Breast epithelium (tissue), 4 donors: ENCODE measurements at regions not wholly inside any gene's neighbourhood (a gene's known extent, or its start where the extent isn't known, plus 50 kb on each side); places are given as distances from the start of the nearest gene placed in this dataset.

Experiments used
- DNase-seq, 2 donors: peaks; one replicate each; pipeline ENCODE4 v3.0.0-alpha.2; 2019; ENCODE audit warnings: low spot score in 2 of 2
- H3K27ac ChIP-seq, 2 donors: fragments of 200-600 bp; sonication (generic) in 1 of 2; one replicate each; pipeline ENCODE4 v1.5.1; 2016 to 2019; ENCODE audit warnings: mild to moderate bottlenecking in 1 of 2
- H3K27me3 ChIP-seq, 2 donors: fragments of 200-600 bp; sonication (generic) in 1 of 2; one replicate each; pipeline versions ENCODE4 v1.5.1 to v1.6.0; 2017 to 2019; ENCODE audit warnings: control low read depth in 1 of 2, mild to moderate bottlenecking in 1 of 2
- H3K36me3 ChIP-seq: fragments of 200-600 bp; one replicate; pipeline ENCODE4 v1.5.1; 2019
- H3K4me1 ChIP-seq, 2 donors: fragments of 200-600 bp; sonication (generic); one replicate each; pipeline ENCODE4 v1.5.1; 2016 to 2019; ENCODE audit warnings: control low read depth in 1 of 2
- H3K4me3 ChIP-seq, 3 donors: fragments of 200-600 bp; sonication (generic); 1 replicate in 2 of 3; 2 replicates in 1 of 3; pipeline ENCODE4 v1.5.1; 2016 to 2019; ENCODE audit warnings: mild to moderate bottlenecking in 3 of 3, moderate library complexity in 2 of 3
- H3K9me3 ChIP-seq, 2 donors: fragments of 200-600 bp; sonication (generic) in 1 of 2; one replicate each; pipeline ENCODE4 v1.5.1; 2016 to 2019; ENCODE audit warnings: control low read depth in 1 of 2
- CTCF ChIP-seq, 3 donors: fragments of 450-650 bp; IDR thresholded peaks; one replicate each; pipeline ENCODE4 v1.5.1; 2016 to 2017; ENCODE audit warnings: antibody characterized with exemption in 3 of 3, mild to moderate bottlenecking in 3 of 3, moderate library complexity in 3 of 3
- POLR2A ChIP-seq: fragments of 450-650 bp; IDR thresholded peaks from one replicate; pipeline ENCODE4 v1.6.1; 2016; ENCODE audit warnings: antibody characterized with exemption, mild to moderate bottlenecking, moderate library complexity
- POLR2AphosphoS5 ChIP-seq, 3 donors: sonication (generic); formaldehyde crosslinking; IDR thresholded peaks; one replicate each; pipeline ENCODE4 v1.6.1; 2017; ENCODE audit warnings: antibody characterized with exemption in 3 of 3
- intact Hi-C: fragments of 100-400 bp; cut with DNase I; formaldehyde crosslinking; loops from one replicate; pipeline ENCODE4 v1.15.1; 2023; ENCODE audit warnings: low total_unique reads

GRCh38 chr15:36529296-36530011 is 50.0 kb upstream of the CDIN1 start:
- intact Hi-C loops, result loop anchor here (10.0 kb wide), 1 partner anchor 1615 kb away; no protein-coding TSS in a partner anchor
- no peak overlapping the region for H3K27ac ChIP-seq
- no peaks in the 10 kb centered on the region for H3K9me3 ChIP-seq
- no peak overlapping the region for H3K4me3 ChIP-seq
- H3K4me1 ChIP-seq, result no peaks in the 10 kb centered on the region
- H3K36me3 ChIP-seq, result no peaks in the 10 kb centered on the region
- no peak for DNase-seq
- no peaks in the 10 kb centered on the region for H3K27me3 ChIP-seq
- TF ChIP-seq CTCF (IDR thresholded peaks at IDR 0.05) (no peak), POLR2A (no peak), POLR2AphosphoS5 (IDR thresholded peaks at IDR 0.05) (no peak)
